HG03469 (cell line): ENCODE measurements at regions not wholly inside any gene's neighbourhood (a gene's known extent, or its start where the extent isn't known, plus 50 kb on each side); places are given as distances from the start of the nearest gene placed in this dataset.

Experiments
- ATAC-seq: cut with Tn5 transposase; IDR thresholded peaks from one replicate; pipeline ENCODE4 v1.9.1; 2021; ENCODE audit warnings: mild to moderate bottlenecking, moderate library complexity, moderate number of reproducible peaks; ENCODE audit not compliant: unreplicated experiment

- no peak for ATAC-seq
Observed at GRCh38 chr6:19128701-19129100, 708.5 kb upstream of the ID4 start.

GRCh38 chr6:19135706-19136105, 701.5 kb upstream of the ID4 start:
- ATAC-seq: no peak

- ATAC-seq: no peak
Observed at GRCh38 chr6:19137505-19137904, 699.7 kb upstream of the ID4 start.

- ATAC-seq: no peak
Observed at GRCh38 chr6:19142275-19142674, 694.9 kb upstream of the ID4 start.

GRCh38 chr6:19150307-19150706, 686.9 kb upstream of the ID4 start:
- no peak for ATAC-seq

GRCh38 chr6:19153270-19153980, 683.7 kb upstream of the ID4 start:
- ATAC-seq: no peak

GRCh38 chr6:19153981-19154295, 683.2 kb upstream of the ID4 start:
- ATAC-seq: no peak

- no peak for ATAC-seq
Observed at GRCh38 chr6:19156443-19156842, 680.7 kb upstream of the ID4 start.

GRCh38 chr6:19157486-19157885, 679.7 kb upstream of the ID4 start:
- ATAC-seq: no peak

- ATAC-seq: no peak
Observed at GRCh38 chr6:19158586-19158985, 678.6 kb upstream of the ID4 start.

- no peak for ATAC-seq
Observed at GRCh38 chr6:19159089-19159488, 678.1 kb upstream of the ID4 start.

GRCh38 chr6:19159561-19159960, 677.6 kb upstream of the ID4 start:
- ATAC-seq: no peak

- ATAC-seq: no peak
Observed at GRCh38 chr6:19160081-19160730, 677.0 kb upstream of the ID4 start.

GRCh38 chr6:19167251-19167650, 669.9 kb upstream of the ID4 start:
- no peak for ATAC-seq

- ATAC-seq: no peak
Observed at GRCh38 chr6:19169366-19169765, 667.8 kb upstream of the ID4 start.

GRCh38 chr6:19175023-19175422, 662.1 kb upstream of the ID4 start:
- no peak for ATAC-seq

GRCh38 chr6:19180348-19181072, 656.7 kb upstream of the ID4 start:
- no peak for ATAC-seq

- ATAC-seq: no peak
Observed at GRCh38 chr6:19181211-19181610, 656.0 kb upstream of the ID4 start.

- ATAC-seq: no peak
Observed at GRCh38 chr6:19193624-19194023, 643.5 kb upstream of the ID4 start.

- ATAC-seq: no peak
Observed at GRCh38 chr6:19204445-19204844, 632.7 kb upstream of the ID4 start.

- ATAC-seq: no peak
Observed at GRCh38 chr6:19205076-19205475, 632.1 kb upstream of the ID4 start.

GRCh38 chr6:19209202-19209601, 628.0 kb upstream of the ID4 start:
- no peak for ATAC-seq
